DMS53 treated with DMSO at 0.1 percent for 48 hours (cell line): ENCODE measurements at regions not wholly inside any gene's neighbourhood (a gene's known extent, or its start where the extent isn't known, plus 50 kb on each side); places are given as distances from the start of the nearest gene placed in this dataset.

ENCODE experiments used
- DNase-seq: peaks from one replicate; lab custom pipeline; 2025; ENCODE audit not compliant: unreplicated experiment; lab: John Stamatoyannopoulos, UW

DNA sequence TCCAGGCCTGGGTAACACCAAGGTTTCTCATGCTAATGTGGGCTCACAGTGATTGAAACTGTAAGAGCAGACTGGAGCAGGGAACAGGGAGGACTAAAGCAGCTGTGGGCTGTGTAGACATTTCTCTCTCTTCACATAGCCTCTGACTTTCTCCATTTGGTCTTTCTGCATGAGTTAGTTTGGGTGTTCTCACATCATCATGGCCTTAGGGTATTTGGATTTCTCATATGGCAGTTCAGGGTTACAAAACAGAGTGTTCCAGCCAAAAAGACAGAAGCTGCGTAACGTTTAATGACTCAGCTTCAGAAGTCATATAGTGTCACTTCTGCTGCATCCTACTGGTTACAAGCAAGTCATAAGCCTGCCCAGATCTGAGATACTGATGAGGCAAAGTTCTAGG is 52.0 kb upstream of the OSBPL8 start:
- DNase-seq = no peak

- DNase-seq = no peak
Measured at GRCh38 chr12:76614364-76614763, 54.8 kb upstream of the OSBPL8 start.

GRCh38 chr12:76618031-76618430 is 58.5 kb upstream of the OSBPL8 start:
- no peak for DNase-seq

- DNase-seq = peak; percentile 90
Measured at GRCh38 chr12:76621582-76622024, 62.0 kb upstream of the OSBPL8 start.

DNA sequence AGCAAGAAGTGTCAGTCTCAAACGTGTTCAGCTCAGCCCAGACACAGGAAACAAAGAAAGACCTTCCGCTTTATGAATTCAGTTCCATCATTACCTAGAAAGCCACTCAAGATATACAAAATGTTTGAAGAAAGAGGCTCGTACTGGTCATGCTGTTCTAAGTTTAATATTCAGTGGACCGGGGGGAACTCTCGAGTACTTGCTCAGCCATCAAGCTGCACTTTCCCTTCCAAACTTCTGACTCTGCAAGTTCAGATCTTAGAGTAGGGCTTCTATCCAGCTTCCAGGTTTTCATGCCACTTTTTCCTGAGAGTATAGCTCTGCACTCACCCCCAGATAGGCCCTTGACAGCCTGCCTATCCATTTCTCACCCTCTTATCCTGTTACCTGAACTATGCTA is 62.8 kb upstream of the OSBPL8 start:
- no peak for DNase-seq

GRCh38 chr12:76622915-76623314 is 63.3 kb upstream of the OSBPL8 start:
- DNase-seq = no peak

- no peak for DNase-seq
Measured at GRCh38 chr12:76623931-76624330, 64.4 kb upstream of the OSBPL8 start.

GRCh38 chr12:76627346-76628135 is 68.0 kb upstream of the OSBPL8 start:
- no peak for DNase-seq

- DNase-seq = no peak
Measured at GRCh38 chr12:76628745-76629144, 69.2 kb upstream of the OSBPL8 start.

DNA sequence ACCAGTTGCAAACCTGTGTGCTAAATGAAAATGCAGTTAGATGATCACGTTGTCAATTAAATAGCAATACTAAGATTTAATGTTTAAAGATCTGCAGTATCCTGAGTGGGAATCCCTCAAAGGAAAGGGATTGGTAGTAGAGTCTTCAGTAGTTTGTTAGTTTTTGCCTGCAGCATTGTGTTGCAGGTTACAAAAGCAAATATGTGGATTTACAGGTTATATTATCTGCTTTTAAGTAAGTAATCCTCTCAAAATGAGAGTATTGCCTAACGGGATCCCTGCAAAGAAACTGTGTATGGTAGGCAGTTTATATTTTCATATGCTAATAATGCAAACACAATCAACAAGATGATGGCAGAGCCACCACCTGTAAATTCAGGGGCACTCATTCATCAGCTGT is 72.2 kb upstream of the OSBPL8 start:
- no peak for DNase-seq

- DNase-seq = no peak
Measured at GRCh38 chr12:76633415-76633814, 73.8 kb upstream of the OSBPL8 start.

DNA sequence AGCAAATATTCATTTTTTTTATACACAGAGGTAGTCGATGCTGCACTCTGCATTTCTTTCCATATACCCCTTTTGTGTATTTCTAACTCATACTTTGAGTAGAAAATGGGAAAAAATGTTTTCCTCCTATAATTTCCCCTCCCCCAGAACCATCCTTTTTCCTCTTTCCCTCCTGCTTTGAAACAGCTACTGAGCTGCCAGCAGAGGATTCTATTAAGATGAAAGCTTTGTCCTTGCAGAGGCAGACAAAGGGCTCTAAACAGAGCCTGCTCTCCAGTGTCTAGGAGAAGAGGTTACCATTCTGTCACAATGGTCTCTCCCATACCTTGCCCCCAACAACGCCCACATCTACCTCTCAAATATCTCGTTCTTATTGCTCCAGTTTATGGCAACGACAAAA is 74.6 kb upstream of the OSBPL8 start:
- DNase-seq = no peak

GRCh38 chr12:76636121-76636692 is 76.6 kb upstream of the OSBPL8 start:
- DNase-seq = peak; percentile 47

GRCh38 chr12:76637807-76638206 is 78.2 kb upstream of the OSBPL8 start:
- DNase-seq = peak; percentile 38

- no peak for DNase-seq
Measured at GRCh38 chr12:76639646-76640045, 80.1 kb upstream of the OSBPL8 start.

DNA sequence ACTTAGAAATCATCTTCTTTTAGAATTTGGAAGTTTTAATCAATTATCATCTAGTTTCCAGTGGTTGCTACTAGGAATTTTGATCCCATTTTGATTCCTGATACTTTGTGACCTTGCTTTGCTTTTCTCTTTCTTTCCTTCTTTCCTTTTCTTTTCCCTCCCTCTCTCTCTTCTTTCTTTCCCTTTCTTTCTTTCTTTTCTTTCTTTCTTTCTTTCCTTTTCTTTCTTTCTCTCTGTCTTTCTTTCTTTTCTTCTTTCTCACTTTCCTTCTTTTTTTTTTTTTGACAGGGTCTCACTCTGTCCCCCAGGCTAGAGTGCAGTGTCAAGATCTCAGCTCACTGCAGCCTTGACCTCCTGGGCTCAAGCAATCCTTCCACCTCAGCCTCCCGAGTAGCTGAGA is 81.5 kb upstream of the OSBPL8 start:
- DNase-seq = no peak

DNA sequence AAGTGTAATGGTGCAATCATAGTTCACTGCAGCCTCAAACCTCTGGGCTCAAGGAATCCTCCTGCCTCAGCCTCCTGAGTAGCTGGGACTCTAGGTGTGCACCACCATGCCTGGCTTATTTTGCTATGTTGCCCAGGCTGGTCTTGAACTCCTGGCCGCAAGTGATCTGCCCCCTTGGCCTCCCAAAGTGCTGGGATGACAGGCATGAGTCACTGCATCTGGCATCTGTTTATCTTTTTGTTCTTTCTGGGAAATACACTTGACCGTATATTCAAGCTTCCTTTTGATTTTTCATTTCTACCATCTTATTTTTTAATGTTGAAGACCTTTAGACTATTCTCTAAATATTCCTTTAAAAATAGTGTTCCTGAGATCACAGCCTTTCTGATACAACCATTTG is 82.4 kb upstream of the OSBPL8 start:
- no peak for DNase-seq

- no peak for DNase-seq
Measured at GRCh38 chr12:76643438-76643837, 83.9 kb upstream of the OSBPL8 start.

DNA sequence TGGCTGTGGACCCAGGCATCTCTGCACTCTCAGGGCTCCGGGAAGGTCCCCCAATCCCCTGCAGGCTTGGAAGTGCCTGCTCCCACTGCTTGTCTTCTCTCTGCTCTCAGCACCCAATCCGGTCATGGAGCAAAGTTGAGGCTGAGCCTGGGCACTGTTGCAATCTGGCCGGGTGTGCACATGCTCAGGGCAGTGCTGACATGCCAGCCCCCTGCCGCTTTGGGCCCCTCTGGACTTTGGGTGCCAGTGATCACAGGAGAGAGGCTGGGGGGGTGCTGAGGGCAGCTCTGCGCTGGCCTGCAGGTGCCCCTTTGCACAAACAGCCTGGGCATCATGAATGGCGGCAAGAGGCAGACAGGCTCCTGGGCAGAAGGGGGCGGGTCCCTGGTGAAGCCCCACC is 85.4 kb upstream of the OSBPL8 start:
- DNase-seq = no peak

- DNase-seq = no peak
Measured at GRCh38 chr12:76645934-76646333, 86.4 kb upstream of the OSBPL8 start.

- no peak for DNase-seq
Measured at GRCh38 chr12:76646366-76646765, 86.8 kb upstream of the OSBPL8 start.

- DNase-seq = no peak
Measured at GRCh38 chr12:76649099-76649498, 89.5 kb upstream of the OSBPL8 start.

DNA sequence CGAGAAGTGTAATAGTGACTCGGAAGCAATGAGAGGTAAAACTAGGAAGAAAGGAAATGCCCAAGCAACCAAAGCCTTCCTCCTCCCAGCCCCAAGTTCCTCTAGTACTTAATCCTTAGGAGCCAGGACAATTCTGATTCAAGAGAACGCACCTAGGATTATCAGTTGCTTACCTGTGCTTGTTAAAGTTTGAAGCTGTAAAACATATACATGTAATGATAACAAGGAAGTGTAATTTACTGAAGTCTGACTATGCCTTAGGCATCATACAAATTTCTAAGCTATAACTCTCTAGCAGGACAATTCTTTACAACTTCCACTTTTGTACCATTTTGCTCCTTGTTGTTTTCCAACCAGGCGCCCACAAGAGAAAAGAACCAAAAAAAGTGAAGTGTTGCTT is 92.8 kb upstream of the OSBPL8 start:
- no peak for DNase-seq
